ENCODE measurements at regions not wholly inside any gene's neighbourhood (a gene's known extent, or its start where the extent isn't known, plus 50 kb on each side); places are given as distances from the start of the nearest gene placed in this dataset.

- TF ChIP-seq FOXA1 (IDR thresholded peaks at IDR 0.05), result no peak
- TF ChIP-seq FOXK2 (IDR thresholded peaks at IDR 0.05), result no peak
- TF ChIP-seq SP1 (IDR thresholded peaks at IDR 0.05), result no peak
- no peak for TF ChIP-seq PKNOX1 (IDR thresholded peaks at IDR 0.05)
- TF ChIP-seq L3MBTL2 (conservative IDR thresholded peaks at IDR 0.05), result no peak
Observed at GRCh38 chr10:123356799-123357198, 202.6 kb downstream of the BUB3 start.

Data from HEK293T (cell line).